Cardiac fibroblast (primary cell): ENCODE measurements at regions not wholly inside any gene's neighbourhood (a gene's known extent, or its start where the extent isn't known, plus 50 kb on each side); places are given as distances from the start of the nearest gene placed in this dataset.

ENCODE experiments used
- DNase-seq, 2 donors: peaks; one replicate each; pipeline versions ENCODE4 v3.0.0 to v3.0.0-alpha.2; 2010; ENCODE audit warnings: low read depth in 2 of 2
- H3K4me3 ChIP-seq, 2 donors: replicated peaks in 1 of 2; 1 replicate in 1 of 2; 2 replicates in 1 of 2; pipeline ENCODE4 v1.5.1; 2011; ENCODE audit warnings: low read depth in 2 of 2, low read length in 2 of 2, mild to moderate bottlenecking in 2 of 2, moderate library complexity in 1 of 2
- CTCF ChIP-seq: IDR thresholded peaks from one replicate; pipeline ENCODE4 v1.5.1; 2011; ENCODE audit warnings: low read depth, mild to moderate bottlenecking, low read length, inconsistent platforms

- no peak for DNase-seq
- no peak for TF ChIP-seq CTCF
- no peak overlapping the region for H3K4me3 ChIP-seq
Measured at GRCh38 chr1:73627723-73628122, 570.3 kb downstream of the LRRIQ3 start.

DNA sequence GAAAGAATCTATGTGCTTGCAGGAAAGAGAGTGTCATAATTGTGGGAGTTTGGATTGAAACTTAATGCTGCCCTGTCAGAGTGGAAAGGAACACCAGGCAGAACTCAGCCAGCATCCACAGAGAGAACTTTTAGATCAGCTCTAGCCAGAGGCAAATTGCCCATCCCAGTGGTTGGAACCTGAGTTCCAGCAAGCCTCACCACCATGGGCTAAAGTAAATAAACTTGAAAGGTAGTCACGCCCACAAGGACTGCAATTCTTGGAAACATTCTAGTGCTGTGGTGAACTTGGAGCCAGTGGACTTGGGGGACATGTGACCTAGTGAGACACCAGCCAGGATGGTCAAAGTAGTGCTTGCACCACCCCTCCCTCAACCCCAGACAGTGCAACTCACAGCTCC is 571.6 kb downstream of the LRRIQ3 start:
- no peak for DNase-seq
- H3K4me3 ChIP-seq = no peak overlapping the region
- TF ChIP-seq CTCF = no peak

- no peak for DNase-seq
- H3K4me3 ChIP-seq = no peak overlapping the region
- no peak for TF ChIP-seq CTCF
Measured at GRCh38 chr1:73623946-73624345, 574.0 kb downstream of the LRRIQ3 start.

DNA sequence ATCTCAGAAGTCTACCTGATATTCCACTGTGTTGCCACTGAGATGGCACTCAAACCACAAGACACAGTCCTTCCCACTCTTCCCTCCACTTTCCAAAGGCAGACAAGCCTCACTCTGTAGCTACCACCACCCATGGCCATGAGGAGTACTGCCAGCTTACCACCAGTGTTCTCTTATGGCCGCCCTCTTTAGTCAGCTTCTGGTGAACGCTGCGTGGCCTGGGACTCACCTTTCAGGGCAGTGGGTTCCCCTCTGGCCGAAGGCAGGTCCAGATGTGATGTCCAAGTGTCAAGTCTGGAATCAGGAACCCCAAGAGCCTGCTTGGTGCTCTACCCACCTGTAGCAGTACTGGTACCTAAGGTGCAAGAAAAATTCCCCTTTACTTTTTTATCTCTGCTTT is 580.8 kb downstream of the LRRIQ3 start:
- no peak overlapping the region for H3K4me3 ChIP-seq
- no peak for DNase-seq
- TF ChIP-seq CTCF = no peak

- no peak for DNase-seq
- H3K4me3 ChIP-seq = no peak overlapping the region
- no peak for TF ChIP-seq CTCF
Measured at GRCh38 chr1:73611681-73612080, 586.3 kb downstream of the LRRIQ3 start.

DNA sequence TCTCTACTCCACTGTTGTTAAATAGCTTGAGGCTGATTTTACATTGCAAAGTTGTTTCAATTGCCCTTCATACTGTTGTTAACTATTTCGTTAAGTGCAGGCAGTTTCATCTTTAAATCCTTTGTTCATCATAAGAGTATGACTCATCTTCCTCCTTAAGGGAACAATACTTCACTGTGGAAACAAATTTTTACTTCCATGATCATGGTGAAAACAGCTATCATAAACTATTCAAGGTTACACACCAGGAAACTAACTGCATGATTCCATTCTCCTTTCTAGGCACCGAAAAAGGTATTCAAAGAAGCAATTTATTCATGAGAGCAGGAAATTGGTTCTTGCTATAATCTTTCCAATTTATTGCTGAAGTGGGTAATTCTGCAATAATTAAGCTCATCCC is 593.2 kb downstream of the LRRIQ3 start:
- TF ChIP-seq CTCF = no peak
- no peak overlapping the region for H3K4me3 ChIP-seq
- peak in 1 of 2 donors; percentile 2 for DNase-seq

- DNase-seq = no peak
- TF ChIP-seq CTCF = no peak
- no peak overlapping the region for H3K4me3 ChIP-seq
Measured at GRCh38 chr1:73604211-73604610, 593.8 kb downstream of the LRRIQ3 start.
